ENCODE measurements at regions not wholly inside any gene's neighbourhood (a gene's known extent, or its start where the extent isn't known, plus 50 kb on each side); places are given as distances from the start of the nearest gene placed in this dataset.

DNA sequence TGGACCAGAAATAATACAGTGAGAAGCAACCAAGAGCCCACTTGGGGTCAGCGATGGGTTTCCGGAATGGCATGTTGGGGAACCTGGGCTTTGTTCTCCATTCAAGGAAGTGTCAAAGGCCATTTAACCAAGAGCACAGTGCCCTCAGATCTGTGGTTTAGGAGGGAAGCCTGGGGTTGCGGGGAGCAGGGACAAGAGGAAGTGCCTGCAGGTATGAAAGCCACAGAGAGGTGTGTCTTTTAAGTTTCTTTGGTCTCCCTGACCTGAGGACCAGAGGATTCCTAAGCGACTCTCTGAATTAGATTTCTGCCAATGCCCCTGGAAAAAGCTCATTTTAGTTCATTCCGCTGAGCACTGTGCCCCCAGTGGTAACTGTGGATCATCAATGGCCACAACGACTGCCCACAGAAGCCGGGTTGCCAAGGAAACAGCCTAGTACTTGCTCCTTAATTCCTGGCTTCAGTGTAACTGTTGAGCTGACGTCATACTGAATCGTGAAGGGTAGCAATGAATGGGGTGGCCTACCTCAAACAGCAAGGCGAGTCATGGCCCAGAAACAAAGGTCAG, 107.3 kb upstream of the SPIN1 start:
- CTCF ChIA-PET = no interaction called here
- H3K27me3 Mint-ChIP-seq = peaks cover 2% of the 10 kb centered on the region
- no peaks in the 10 kb centered on the region for H3K36me3 Mint-ChIP-seq (ENCODE audit: low read depth)
- H3K27ac Mint-ChIP-seq = no peak overlapping the region
- peaks cover 20% of the 10 kb centered on the region for H3K9me3 Mint-ChIP-seq
- no peaks in the 10 kb centered on the region for H3K4me1 Mint-ChIP-seq
- POLR2A ChIA-PET = no interaction called here
- TF ChIP-seq, protein P1, sequence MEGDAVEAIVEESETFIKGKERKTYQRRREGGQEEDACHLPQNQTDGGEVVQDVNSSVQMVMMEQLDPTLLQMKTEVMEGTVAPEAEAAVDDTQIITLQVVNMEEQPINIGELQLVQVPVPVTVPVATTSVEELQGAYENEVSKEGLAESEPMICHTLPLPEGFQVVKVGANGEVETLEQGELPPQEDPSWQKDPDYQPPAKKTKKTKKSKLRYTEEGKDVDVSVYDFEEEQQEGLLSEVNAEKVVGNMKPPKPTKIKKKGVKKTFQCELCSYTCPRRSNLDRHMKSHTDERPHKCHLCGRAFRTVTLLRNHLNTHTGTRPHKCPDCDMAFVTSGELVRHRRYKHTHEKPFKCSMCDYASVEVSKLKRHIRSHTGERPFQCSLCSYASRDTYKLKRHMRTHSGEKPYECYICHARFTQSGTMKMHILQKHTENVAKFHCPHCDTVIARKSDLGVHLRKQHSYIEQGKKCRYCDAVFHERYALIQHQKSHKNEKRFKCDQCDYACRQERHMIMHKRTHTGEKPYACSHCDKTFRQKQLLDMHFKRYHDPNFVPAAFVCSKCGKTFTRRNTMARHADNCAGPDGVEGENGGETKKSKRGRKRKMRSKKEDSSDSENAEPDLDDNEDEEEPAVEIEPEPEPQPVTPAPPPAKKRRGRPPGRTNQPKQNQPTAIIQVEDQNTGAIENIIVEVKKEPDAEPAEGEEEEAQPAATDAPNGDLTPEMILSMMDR (IDR thresholded peaks at IDR 0.05) = no peak
- no peak overlapping the region for H3K4me3 Mint-ChIP-seq
- no peak for ATAC-seq (ENCODE audit: low read depth)
- intact Hi-C loops (cut with micrococcal nuclease) = no loop called here
- DNase-seq = no peak

DNA sequence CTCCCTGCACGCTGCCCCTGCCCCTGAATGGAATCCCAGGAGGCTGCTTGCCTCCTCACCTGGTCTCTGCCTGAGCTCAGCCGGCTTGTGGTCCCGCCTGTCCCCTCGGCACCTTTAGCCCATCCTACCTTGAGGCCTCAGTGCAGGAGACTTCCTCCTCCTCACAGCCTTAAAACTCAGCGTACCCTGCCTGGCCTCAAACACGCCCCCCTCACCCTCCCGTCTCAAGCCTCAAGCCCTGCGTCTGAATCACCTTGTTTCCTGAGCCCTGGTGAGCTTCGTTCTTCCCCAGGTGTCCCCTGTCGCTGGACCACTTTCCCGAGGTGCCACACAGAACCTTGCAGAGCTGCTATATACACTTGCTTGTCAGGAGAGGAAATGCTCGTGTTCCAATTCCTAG, 110.2 kb upstream of the SPIN1 start:
- Mint-ChIP-seq H3K36me3 (ENCODE audit: low read depth) (no peaks in the 10 kb centered on the region), H3K4me1 (no peaks in the 10 kb centered on the region), H3K9me3 (no peaks in the 10 kb centered on the region), H3K27ac (no peak overlapping the region), H3K27me3 (peaks cover 2% of the 10 kb centered on the region), H3K4me3 (no peak overlapping the region)
- ChIA-PET CTCF (no interaction called here), POLR2A (no interaction called here)
- ATAC-seq (ENCODE audit: low read depth) = no peak
- TF ChIP-seq, protein P1 (IDR thresholded peaks at IDR 0.05) = no peak
- intact Hi-C loops (cut with micrococcal nuclease) = no loop called here
- no peak for DNase-seq

DNA sequence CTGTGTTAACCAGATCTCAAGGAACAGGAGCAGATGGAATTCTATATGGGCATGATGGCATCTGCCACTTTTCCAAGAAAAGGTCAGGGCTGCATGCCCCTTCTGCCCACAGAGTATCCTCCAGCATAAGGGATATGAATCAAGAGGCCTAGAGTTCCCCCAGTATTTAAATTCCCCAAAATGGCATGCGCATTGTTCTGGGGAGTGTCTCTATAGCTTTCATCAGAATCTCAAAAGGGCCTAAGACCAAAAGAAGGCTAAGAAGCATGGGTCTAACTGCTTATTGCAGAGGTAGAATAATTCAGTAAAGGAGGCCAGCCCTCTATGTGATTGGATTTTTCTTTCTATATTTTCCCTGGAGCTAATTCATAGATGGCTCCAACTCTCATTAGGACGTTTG, 114.2 kb upstream of the SPIN1 start:
- ChIA-PET CTCF (no interaction called here), POLR2A (no interaction called here)
- no peaks in the 10 kb centered on the region for H3K9me3 Mint-ChIP-seq
- TF ChIP-seq, protein P1 (IDR thresholded peaks at IDR 0.05) = no peak
- DNase-seq (no peak), ATAC-seq (ENCODE audit: low read depth) (no peak)
- H3K4me3 Mint-ChIP-seq = no peak overlapping the region
- H3K27ac Mint-ChIP-seq = no peak overlapping the region
- H3K4me1 Mint-ChIP-seq = no peaks in the 10 kb centered on the region
- intact Hi-C loops (cut with micrococcal nuclease) = no loop called here
- peaks cover 2% of the 10 kb centered on the region for H3K27me3 Mint-ChIP-seq
- no peaks in the 10 kb centered on the region for H3K36me3 Mint-ChIP-seq (ENCODE audit: low read depth)

DNA sequence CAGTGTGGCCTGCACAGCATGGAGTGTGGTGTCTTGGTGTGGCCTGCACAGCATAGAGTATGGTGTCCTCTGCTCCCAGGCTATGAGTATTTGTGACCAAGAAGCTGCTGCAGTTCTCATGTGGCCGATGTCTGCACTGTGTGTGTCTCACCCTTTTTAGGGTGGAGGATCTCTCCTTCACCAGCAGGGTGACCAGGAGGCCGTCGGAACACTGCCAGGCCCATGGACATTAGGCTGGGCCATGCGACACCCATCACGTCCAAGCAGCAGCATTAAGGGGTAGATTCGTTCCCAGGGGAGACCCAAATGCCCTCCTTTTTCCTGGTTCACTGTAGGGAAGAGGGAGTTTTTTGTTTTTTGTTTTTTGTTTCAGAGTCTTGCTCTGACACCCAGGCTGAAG, 115.3 kb upstream of the SPIN1 start:
- CTCF ChIA-PET = no interaction called here

DNA sequence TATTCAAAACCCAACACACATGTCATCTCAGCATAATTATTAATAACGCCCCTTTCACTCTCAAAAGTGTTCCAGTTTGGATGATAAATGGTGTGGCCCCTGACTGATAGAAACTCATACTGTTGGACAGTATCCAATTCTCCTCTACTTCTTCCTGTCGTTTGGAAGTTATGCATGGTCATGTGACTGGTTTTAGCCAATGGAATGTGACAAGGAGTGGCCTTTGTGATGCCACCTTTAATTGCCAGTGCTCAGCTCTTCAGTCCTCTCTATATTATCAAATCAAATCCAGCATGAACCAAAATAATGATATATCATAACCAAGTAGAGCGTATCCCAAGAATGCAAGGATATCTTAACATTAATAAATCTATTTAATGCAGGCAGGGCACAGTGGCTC, 117.8 kb upstream of the SPIN1 start:
- H3K27me3 Mint-ChIP-seq = no peaks in the 10 kb centered on the region
- peaks cover 2% of the 10 kb centered on the region for H3K9me3 Mint-ChIP-seq
- no peak overlapping the region for H3K27ac Mint-ChIP-seq
- TF ChIP-seq, protein P1 (IDR thresholded peaks at IDR 0.05) = no peak
- DNase-seq = no peak
- intact Hi-C loops (cut with micrococcal nuclease) = no loop called here
- no peaks in the 10 kb centered on the region for H3K36me3 Mint-ChIP-seq (ENCODE audit: low read depth)
- peaks cover 5% of the 10 kb centered on the region for H3K4me1 Mint-ChIP-seq
- ChIA-PET POLR2A (no interaction called here), CTCF (no interaction called here)
- no peak overlapping the region for H3K4me3 Mint-ChIP-seq
- ATAC-seq (ENCODE audit: low read depth) = no peak

More for the DNA sequence above, 115.3 kb upstream of the SPIN1 start:
- Mint-ChIP-seq H3K4me3 (no peak overlapping the region), H3K9me3 (no peaks in the 10 kb centered on the region), H3K27ac (no peak overlapping the region), H3K36me3 (ENCODE audit: low read depth) (no peaks in the 10 kb centered on the region), H3K27me3 (peaks cover 2% of the 10 kb centered on the region), H3K4me1 (no peaks in the 10 kb centered on the region)
- ATAC-seq (ENCODE audit: low read depth) (no peak), DNase-seq (no peak)
- TF ChIP-seq, protein P1 (IDR thresholded peaks at IDR 0.05) = no peak
- intact Hi-C loops (cut with micrococcal nuclease) = no loop called here
- POLR2A ChIA-PET = no interaction called here
